IMR-90 (cell line): ENCODE measurements at regions not wholly inside any gene's neighbourhood (a gene's known extent, or its start where the extent isn't known, plus 50 kb on each side); places are given as distances from the start of the nearest gene placed in this dataset.

Source experiments
- ATAC-seq: fragments of 200-7000 bp; cut with Tn5 transposase; 2 replicates; pipeline ENCODE4 v1.9.1; 2020; ENCODE audit warnings: low read depth, mild to moderate bottlenecking, moderate library complexity
- BruUV-seq: library from RNA; stranded (reverse); fragments of 400-500 nt; replicated peaks from 2 replicates; lab custom pipeline; 2021; lab: Mats Ljungman, UMichigan
- CTCF ChIA-PET: fragments of 300-600 bp; formaldehyde crosslinking; extraction: SDS; loops from one replicate; lab custom pipeline; 2021; ENCODE audit warnings: antibody characterized with exemption; lab: Yijun Ruan, JAX
- POLR2A ChIA-PET: fragments of 300-600 bp; sonication (Branson Sonifier 250); formaldehyde crosslinking; loops from one replicate; lab custom pipeline; 2022; ENCODE audit warnings: antibody characterized with exemption; ENCODE audit not compliant: unreplicated experiment; lab: Charles Lee
- DNase-seq: peaks from one replicate; pipeline ENCODE4 v3.0.0; 2013
- H2AFZ ChIP-seq: replicated peaks from 2 replicates; pipeline ENCODE3; 2013; ENCODE audit warnings: low read length, mild to moderate bottlenecking; ENCODE audit not compliant: poor library complexity
- H2AK5ac ChIP-seq: 2 replicates; pipeline ENCODE4 v1.6.1; 2013; ENCODE audit warnings: low read depth, low read length, inconsistent platforms
- H2AK9ac ChIP-seq: replicated peaks from 2 replicates; pipeline ENCODE3; 2013; ENCODE audit warnings: mild to moderate bottlenecking, low read depth, low read length, moderate library complexity; ENCODE audit not compliant: poor library complexity
- H2BK120ac ChIP-seq: 2 replicates; pipeline ENCODE4 v1.6.1; 2013; ENCODE audit warnings: low read depth, low read length, inconsistent platforms
- H2BK15ac ChIP-seq: 3 replicates; pipeline ENCODE4 v1.6.1; 2013; ENCODE audit warnings: low read depth, low read length, inconsistent platforms
- H2BK20ac ChIP-seq: 2 replicates; pipeline ENCODE4 v1.6.1; 2013; ENCODE audit warnings: low read depth, mild to moderate bottlenecking, inconsistent platforms, low read length, moderate library complexity
- H2BK5ac ChIP-seq: 2 replicates; pipeline ENCODE4 v1.6.1; 2013; ENCODE audit warnings: mild to moderate bottlenecking, low read depth, low read length, inconsistent platforms; ENCODE audit not compliant: poor library complexity, severe bottlenecking
- H3K14ac ChIP-seq: replicated peaks from 2 replicates; pipeline ENCODE4 v1.6.1; 2013; ENCODE audit warnings: low read depth, low read length, inconsistent platforms
- H3K18ac ChIP-seq: 2 replicates; pipeline ENCODE4 v1.6.1; 2013; ENCODE audit warnings: low read depth, low read length, control low read depth
- H3K23ac ChIP-seq: 2 replicates; pipeline ENCODE4 v1.6.1; 2013; ENCODE audit warnings: low read depth, low read length, inconsistent platforms
- H3K27ac ChIP-seq: 2 replicates; pipeline ENCODE4 v1.5.1; 2013; ENCODE audit warnings: mild to moderate bottlenecking, control low read depth, low read length; ENCODE audit not compliant: insufficient read depth
- H3K27me3 ChIP-seq: 2 replicates; pipeline ENCODE4 v1.6.1; 2013; ENCODE audit warnings: low read length; ENCODE audit not compliant: control insufficient read depth, insufficient read depth
- H3K36me3 ChIP-seq: 2 replicates; pipeline ENCODE4 v1.6.1; 2013; ENCODE audit warnings: low read length, mixed read lengths; ENCODE audit not compliant: control insufficient read depth, insufficient read depth
- H3K4ac ChIP-seq: 2 replicates; pipeline ENCODE4 v1.6.1; 2013; ENCODE audit warnings: low read depth, low read length, inconsistent platforms
- H3K4me1 ChIP-seq: 2 replicates; pipeline ENCODE4 v1.6.1; 2013; ENCODE audit warnings: low read length, mixed read lengths; ENCODE audit not compliant: control insufficient read depth, insufficient read depth
- H3K4me2 ChIP-seq: 2 replicates; pipeline ENCODE4 v1.6.1; 2013; ENCODE audit warnings: low read depth, mild to moderate bottlenecking, control low read depth, low read length, moderate library complexity
- H3K4me3 ChIP-seq: 2 replicates; pipeline ENCODE4 v1.5.1; 2013; ENCODE audit warnings: low read depth, mild to moderate bottlenecking, control low read depth, low read length, moderate library complexity; ENCODE audit not compliant: insufficient read depth
- H3K56ac ChIP-seq: 2 replicates; pipeline ENCODE4 v1.6.1; 2013; ENCODE audit warnings: low read length, inconsistent platforms; ENCODE audit not compliant: insufficient read depth; ENCODE audit errors: extremely low read depth
- H3K79me1 ChIP-seq, 2 experiments: 2 replicates each; pipeline ENCODE4 v1.6.1; 2013; ENCODE audit warnings: low read length in 2 of 2, inconsistent platforms in 1 of 2, low read depth in 1 of 2
- H3K9ac ChIP-seq: 2 replicates; pipeline ENCODE4 v1.6.1; 2013; ENCODE audit warnings: low read depth, low read length, control low read depth
- H3K9me1 ChIP-seq: 2 replicates; pipeline ENCODE4 v1.6.1; 2013; ENCODE audit warnings: low read length, inconsistent platforms; ENCODE audit not compliant: insufficient read depth
- H3K9me3 ChIP-seq: 2 replicates; pipeline ENCODE4 v1.6.1; 2013; ENCODE audit warnings: low read length; ENCODE audit not compliant: control insufficient read depth, insufficient read depth
- H4K20me1 ChIP-seq: 2 replicates; pipeline ENCODE4 v1.6.1; 2013; ENCODE audit warnings: low read length, inconsistent platforms; ENCODE audit not compliant: insufficient read depth
- H4K5ac ChIP-seq: 2 replicates; pipeline ENCODE4 v1.6.1; 2013; ENCODE audit warnings: mild to moderate bottlenecking, low read depth, low read length, control low read depth
- H4K8ac ChIP-seq, 2 experiments: 2 replicates each; pipeline ENCODE4 v1.6.1; 2013; ENCODE audit warnings: low read depth in 2 of 2, low read length in 2 of 2, control low read depth in 1 of 2, inconsistent platforms in 1 of 2
- H4K91ac ChIP-seq: 2 replicates; pipeline ENCODE4 v1.6.1; 2013; ENCODE audit warnings: low read depth, low read length, inconsistent platforms; ENCODE audit not compliant: insufficient read depth
- BHLHE40 ChIP-seq: fragments of 150-350 bp; IDR thresholded peaks from 2 replicates; pipeline ENCODE4 v1.6.1; 2016; ENCODE audit warnings: mild to moderate bottlenecking, low read depth, low read length
- CEBPB ChIP-seq: IDR thresholded peaks from 2 replicates; pipeline ENCODE4 v1.6.1; 2012; ENCODE audit warnings: low read depth, low read length, improper control_type of control experiment
- FOS ChIP-seq: fragments of 150-350 bp; IDR thresholded peaks from 2 replicates; pipeline ENCODE4 v1.6.1; 2016; ENCODE audit warnings: low read depth, low read length
- MAFK ChIP-seq: IDR thresholded peaks from 2 replicates; pipeline ENCODE4 v1.6.1; 2012; ENCODE audit warnings: low read depth, low read length, improper control_type of control experiment
- MAZ ChIP-seq: IDR thresholded peaks from 2 replicates; pipeline ENCODE4 v1.6.1; 2012; ENCODE audit warnings: low read depth, mild to moderate bottlenecking, low read length, improper control_type of control experiment, moderate library complexity, borderline replicate concordance
- MXI1 ChIP-seq: IDR thresholded peaks from 2 replicates; pipeline ENCODE4 v1.6.1; 2012; ENCODE audit warnings: low read depth, mild to moderate bottlenecking, low read length, moderate library complexity, borderline replicate concordance
- POLR2A ChIP-seq: IDR thresholded peaks from 2 replicates; pipeline ENCODE4 v1.6.1; 2012; ENCODE audit warnings: mild to moderate bottlenecking, low read depth, low read length
- RAD21 ChIP-seq: IDR thresholded peaks from 2 replicates; pipeline ENCODE4 v1.6.1; 2012; ENCODE audit warnings: low read length, improper control_type of control experiment
- RCOR1 ChIP-seq: IDR thresholded peaks from 2 replicates; pipeline ENCODE4 v1.6.1; 2012; ENCODE audit warnings: mild to moderate bottlenecking, low read length, improper control_type of control experiment; ENCODE audit not compliant: insufficient replicate concordance
- WGBS, 2 experiments: methylation state at CpG; one replicate each; pipeline versions ENCODE4 v1.1.5 to v1.1.7; 2013; ENCODE audit warnings: missing lambda C conversion rate in 2 of 2; ENCODE audit not compliant: insufficient read length in 1 of 2; ENCODE audit errors: extremely low coverage in 2 of 2; 5-methylcytosine and 5-hydroxymethylcytosine counted together
- dilution Hi-C: fragments of 300-500 bp; cut with HindIII; formaldehyde crosslinking; loops from one replicate; pipeline ENCODE4 v1.14.3; 2018; ENCODE audit warnings: low sequenced_read_pairs; ENCODE audit not compliant: unreplicated experiment
- in situ Hi-C: fragments of 300-500 bp; cut with MboI; formaldehyde crosslinking; loops from 3 replicates; pipeline ENCODE4 v1.14.3; 2019; ENCODE audit warnings: low sequenced_read_pairs, inconsistent platforms, mixed read lengths
- intact Hi-C: fragments of 100-400 bp; cut with micrococcal nuclease; formaldehyde crosslinking; loops from 2 replicates; pipeline ENCODE4 v1.10.0; 2022
- TF ChIP-seq, protein P1 (sequence below): fragments of 150-350 bp; IDR thresholded peaks from 2 replicates; pipeline ENCODE4 v1.6.1; 2016; ENCODE audit warnings: low read depth, mild to moderate bottlenecking, low read length, moderate library complexity, borderline replicate concordance
- TF ChIP-seq, protein P2 (sequence below): conservative IDR thresholded peaks from 2 replicates; pipeline ENCODE4 v1.5.1; 2012; ENCODE audit warnings: mild to moderate bottlenecking, low read depth, low read length, improper control_type of control experiment
- TF ChIP-seq, protein P3 (sequence below): fragments of 150-350 bp; IDR thresholded peaks from 2 replicates; pipeline ENCODE4 v1.6.1; 2017; ENCODE audit warnings: mild to moderate bottlenecking, antibody characterized with exemption, low read length, low read depth

DNA sequence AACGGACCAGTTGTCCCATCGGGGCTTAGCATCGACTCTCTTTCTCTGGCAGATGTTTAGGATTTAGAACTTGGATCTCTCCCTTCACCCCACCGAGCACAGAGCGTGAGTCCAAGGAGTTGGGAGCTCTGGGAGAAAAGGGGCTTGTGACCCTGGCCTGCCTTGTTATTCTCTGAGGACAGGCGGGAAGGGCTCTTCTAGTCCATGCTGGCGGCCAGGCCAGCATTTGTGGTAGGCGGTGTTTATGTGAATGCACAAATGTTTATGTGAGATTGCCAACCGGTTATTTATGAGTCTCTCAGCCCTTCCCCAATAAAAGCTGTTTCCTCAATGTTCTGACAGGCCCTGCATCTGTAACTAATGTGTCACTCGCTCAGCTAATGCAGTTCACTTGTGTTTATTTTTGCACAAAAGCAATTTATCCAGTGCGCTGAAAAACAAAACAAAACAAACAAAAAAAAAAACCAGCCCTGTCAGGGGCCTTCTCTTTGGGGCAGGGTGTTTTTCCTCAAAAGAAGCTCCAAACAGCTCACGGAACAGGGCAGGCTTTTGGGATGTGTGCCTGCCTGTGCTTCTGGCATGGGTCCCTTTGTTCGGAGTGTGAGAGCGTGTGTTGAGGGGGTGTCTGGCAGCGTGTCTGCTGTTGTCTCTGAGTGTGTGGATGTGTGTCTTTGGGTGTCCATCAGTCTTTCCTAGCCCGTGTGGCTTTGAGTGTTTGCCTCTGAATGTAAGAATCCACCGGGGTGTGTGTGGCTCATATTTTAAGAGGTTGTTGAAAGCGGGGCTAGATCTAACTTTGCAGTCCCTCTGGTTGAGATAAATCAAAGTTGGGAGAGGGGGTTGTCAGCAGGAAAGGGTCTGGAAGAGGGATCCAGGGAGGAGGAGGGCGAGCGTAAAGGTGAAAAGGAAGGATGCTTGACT, 52.8 kb upstream of the HAAO start:
- Histone ChIP-seq H4K20me1 (peaks cover 3% of the 10 kb centered on the region; the same call in 1 of the 2 replicates), H3K56ac (peak overlapping the region; percentile 49; the same call in 1 of the 2 replicates), H2BK120ac (peak overlapping the region; percentile 75), H3K14ac (peak overlapping the region; percentile 82), H2BK20ac (peak overlapping the region; percentile 90), H3K18ac (peak overlapping the region; percentile 35), H2AK5ac (peak overlapping the region; percentile 83; the same call in 1 of the 2 replicates), H3K4me2 (peak overlapping the region; percentile 29; the same call in 1 of the 2 replicates), H3K9me1 (peaks cover 8% of the 10 kb centered on the region), H3K23ac (peak overlapping the region; percentile 66), H3K4ac (peak overlapping the region; percentile 84), H4K8ac (peak overlapping the region in 1 of 2 experiments; percentile 38; a peak in 1 of 4 replicates), H4K91ac (peak overlapping the region; percentile 50), H2BK5ac (peak overlapping the region; percentile 17), H3K9ac (peak overlapping the region; percentile 21; the same call in 1 of the 2 replicates), H2BK15ac (peak overlapping the region; percentile 49; the same call in 1 of the 3 replicates), H4K5ac (peak overlapping the region; percentile 38; the same call in 1 of the 2 replicates), H3K36me3 (no peaks in the 10 kb centered on the region), H3K27me3 (peaks cover 9% of the 10 kb centered on the region; the same call in 1 of the 2 replicates), H3K9me3 (no peaks in the 10 kb centered on the region), H3K4me3 (no peak overlapping the region), H2AK9ac (peak overlapping the region; percentile 55), H3K79me1 (no peaks in the 10 kb centered on the region), H3K4me1 (peaks cover 18% of the 10 kb centered on the region), H2AFZ (peak overlapping the region; percentile 28), H3K27ac (peak overlapping the region; percentile 75; the same call in 1 of the 2 replicates)
- ATAC-seq: peak; percentile 86
- BruUV-seq: no TSS peak
- ChIA-PET CTCF (no interaction called here), POLR2A (no interaction called here)
- TF ChIP-seq FOS: peak; percentile 38; the same call in 1 of the 2 replicates
- TF ChIP-seq, protein P1, sequence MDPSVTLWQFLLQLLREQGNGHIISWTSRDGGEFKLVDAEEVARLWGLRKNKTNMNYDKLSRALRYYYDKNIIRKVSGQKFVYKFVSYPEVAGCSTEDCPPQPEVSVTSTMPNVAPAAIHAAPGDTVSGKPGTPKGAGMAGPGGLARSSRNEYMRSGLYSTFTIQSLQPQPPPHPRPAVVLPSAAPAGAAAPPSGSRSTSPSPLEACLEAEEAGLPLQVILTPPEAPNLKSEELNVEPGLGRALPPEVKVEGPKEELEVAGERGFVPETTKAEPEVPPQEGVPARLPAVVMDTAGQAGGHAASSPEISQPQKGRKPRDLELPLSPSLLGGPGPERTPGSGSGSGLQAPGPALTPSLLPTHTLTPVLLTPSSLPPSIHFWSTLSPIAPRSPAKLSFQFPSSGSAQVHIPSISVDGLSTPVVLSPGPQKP: no peak
- TF ChIP-seq BHLHE40: peak; percentile 29; the same call in 1 of the 2 replicates
- TF ChIP-seq MAZ: 0 out of 2 replicates have a peak, but pooled peaks have one; percentile 35
- TF ChIP-seq, protein P2, sequence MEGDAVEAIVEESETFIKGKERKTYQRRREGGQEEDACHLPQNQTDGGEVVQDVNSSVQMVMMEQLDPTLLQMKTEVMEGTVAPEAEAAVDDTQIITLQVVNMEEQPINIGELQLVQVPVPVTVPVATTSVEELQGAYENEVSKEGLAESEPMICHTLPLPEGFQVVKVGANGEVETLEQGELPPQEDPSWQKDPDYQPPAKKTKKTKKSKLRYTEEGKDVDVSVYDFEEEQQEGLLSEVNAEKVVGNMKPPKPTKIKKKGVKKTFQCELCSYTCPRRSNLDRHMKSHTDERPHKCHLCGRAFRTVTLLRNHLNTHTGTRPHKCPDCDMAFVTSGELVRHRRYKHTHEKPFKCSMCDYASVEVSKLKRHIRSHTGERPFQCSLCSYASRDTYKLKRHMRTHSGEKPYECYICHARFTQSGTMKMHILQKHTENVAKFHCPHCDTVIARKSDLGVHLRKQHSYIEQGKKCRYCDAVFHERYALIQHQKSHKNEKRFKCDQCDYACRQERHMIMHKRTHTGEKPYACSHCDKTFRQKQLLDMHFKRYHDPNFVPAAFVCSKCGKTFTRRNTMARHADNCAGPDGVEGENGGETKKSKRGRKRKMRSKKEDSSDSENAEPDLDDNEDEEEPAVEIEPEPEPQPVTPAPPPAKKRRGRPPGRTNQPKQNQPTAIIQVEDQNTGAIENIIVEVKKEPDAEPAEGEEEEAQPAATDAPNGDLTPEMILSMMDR: no peak
- no peak for TF ChIP-seq POLR2A
- TF ChIP-seq, protein P3, sequence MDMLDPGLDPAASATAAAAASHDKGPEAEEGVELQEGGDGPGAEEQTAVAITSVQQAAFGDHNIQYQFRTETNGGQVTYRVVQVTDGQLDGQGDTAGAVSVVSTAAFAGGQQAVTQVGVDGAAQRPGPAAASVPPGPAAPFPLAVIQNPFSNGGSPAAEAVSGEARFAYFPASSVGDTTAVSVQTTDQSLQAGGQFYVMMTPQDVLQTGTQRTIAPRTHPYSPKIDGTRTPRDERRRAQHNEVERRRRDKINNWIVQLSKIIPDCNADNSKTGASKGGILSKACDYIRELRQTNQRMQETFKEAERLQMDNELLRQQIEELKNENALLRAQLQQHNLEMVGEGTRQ: no peak; the same call in 1 of the 2 replicates
- no peak for TF ChIP-seq MXI1
- TF ChIP-seq MAFK: no peak
- peak; percentile 69 for TF ChIP-seq RCOR1
- TF ChIP-seq RAD21: no peak
- 0 out of 2 replicates have a peak, but pooled peaks have one; percentile 1 for TF ChIP-seq CEBPB
- in situ Hi-C loops (loop anchor here (25.0 kb wide), 1 partner anchor 717 kb away; no protein-coding TSS in a partner anchor), dilution Hi-C loops (no loop called here), intact Hi-C loops (no loop called here)
- peak; percentile 88 for DNase-seq
- 21% methylated on average over 3 of the region's 20 CpGs; no CpG with 5 or more reads in 1 of the 2 experiments for WGBS, 2 experiments
